Transverse colon (tissue), 4 donors: ENCODE measurements at regions not wholly inside any gene's neighbourhood (a gene's known extent, or its start where the extent isn't known, plus 50 kb on each side); places are given as distances from the start of the nearest gene placed in this dataset.

Source experiments
- DNase-seq: peaks from one replicate; pipeline ENCODE4 v3.0.0-alpha.2; 2019
- H3K27ac ChIP-seq, 4 donors: fragments of 200-600 bp; sonication (generic); 2 replicates each; pipeline ENCODE4 v1.5.1; 2016 to 2018; ENCODE audit warnings: inconsistent platforms in 4 of 4
- H3K27me3 ChIP-seq: fragments of 200-600 bp; sonication (generic); 2 replicates; pipeline ENCODE4 v1.5.1; 2017; ENCODE audit warnings: inconsistent platforms
- H3K36me3 ChIP-seq, 4 donors: fragments of 200-600 bp; sonication (generic); 2 replicates each; pipeline ENCODE4 v1.5.1; 2017 to 2019; ENCODE audit warnings: inconsistent platforms in 4 of 4
- H3K4me1 ChIP-seq, 4 donors: fragments of 200-600 bp; sonication (generic); 2 replicates each; pipeline ENCODE4 v1.5.1; 2017 to 2020; ENCODE audit warnings: inconsistent platforms in 4 of 4
- H3K4me3 ChIP-seq, 4 donors: fragments of 200-600 bp; sonication (generic); 1 replicate in 1 of 4; 2 replicates in 3 of 4; pipeline versions ENCODE4 v1.5.1 to v1.6.1; 2017 to 2019; ENCODE audit warnings: inconsistent platforms in 4 of 4
- H3K9me3 ChIP-seq, 2 donors: fragments of 200-600 bp; sonication (generic); 2 replicates each; pipeline ENCODE4 v1.5.1; 2017 to 2019; ENCODE audit warnings: inconsistent platforms in 2 of 2
- EP300 ChIP-seq: sonication (generic); formaldehyde crosslinking; IDR thresholded peaks from one replicate; pipeline ENCODE4 v1.6.1; 2017; ENCODE audit warnings: antibody characterized with exemption, low read depth
- POLR2A ChIP-seq: fragments of 450-650 bp; IDR thresholded peaks from one replicate; pipeline ENCODE4 v1.6.1; 2016; ENCODE audit warnings: antibody characterized with exemption, mild to moderate bottlenecking, moderate library complexity
- POLR2AphosphoS5 ChIP-seq, 3 donors: sonication (generic); formaldehyde crosslinking; IDR thresholded peaks; one replicate each; pipeline ENCODE4 v1.6.1; 2016; ENCODE audit warnings: antibody characterized with exemption in 3 of 3
- WGBS, 2 donors: methylation state at CpG; one replicate each; pipeline ENCODE4 v1.1.5; 2018; ENCODE audit warnings: low coverage in 1 of 2; 5-methylcytosine and 5-hydroxymethylcytosine counted together
- in situ Hi-C, 4 donors: fragments of 200-750 bp; cut with MboI; loops; one replicate each; pipeline versions ENCODE4 v1.15.0 to v1.15.1; 2017; ENCODE audit warnings: low sequenced_read_pairs in 3 of 4, low pct_ligation_motif_present in 1 of 4, low pct_unique_long_range_greater_than_20kb in 1 of 4
- intact Hi-C: fragments of 100-400 bp; cut with DNase I; formaldehyde crosslinking; loops from one replicate; pipeline ENCODE4 v1.15.1; 2023; ENCODE audit warnings: low total_unique reads
- TF ChIP-seq, protein P1 (sequence below), 5 experiments: fragments of 200-600 bp in 3 of 5; fragments of 450-650 bp in 2 of 5; sonication (generic) in 3 of 5; IDR thresholded peaks; 1 replicate in 2 of 5; 2 replicates in 3 of 5; pipeline ENCODE4 v1.5.1; 2016 to 2017; ENCODE audit warnings: antibody characterized with exemption in 5 of 5, inconsistent platforms in 3 of 5, mild to moderate bottlenecking in 2 of 5, moderate library complexity in 1 of 5

DNA sequence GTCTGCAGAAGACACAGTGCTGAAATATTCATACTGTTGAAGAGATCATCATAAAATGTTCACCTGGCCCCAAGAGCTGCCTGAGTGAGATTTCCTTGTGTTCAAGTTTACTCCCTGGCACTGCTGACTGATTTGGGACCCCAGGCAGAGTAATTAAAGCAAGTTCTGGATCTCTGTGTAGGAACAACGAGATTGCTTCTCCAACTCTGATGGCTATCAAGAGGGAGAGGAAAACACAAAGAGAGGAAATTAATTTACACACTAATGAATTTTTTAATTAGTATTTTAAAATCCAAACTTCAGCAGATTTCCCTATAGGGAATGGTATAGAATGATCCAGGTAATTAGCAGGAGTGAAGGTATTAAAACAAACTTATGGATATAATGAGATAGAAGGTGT is 711.8 kb downstream of the DCDC2C start:
- no peaks in the 10 kb centered on the region for H3K4me1 ChIP-seq
- no peaks in the 10 kb centered on the region for H3K27me3 ChIP-seq
- TF ChIP-seq, protein P1, sequence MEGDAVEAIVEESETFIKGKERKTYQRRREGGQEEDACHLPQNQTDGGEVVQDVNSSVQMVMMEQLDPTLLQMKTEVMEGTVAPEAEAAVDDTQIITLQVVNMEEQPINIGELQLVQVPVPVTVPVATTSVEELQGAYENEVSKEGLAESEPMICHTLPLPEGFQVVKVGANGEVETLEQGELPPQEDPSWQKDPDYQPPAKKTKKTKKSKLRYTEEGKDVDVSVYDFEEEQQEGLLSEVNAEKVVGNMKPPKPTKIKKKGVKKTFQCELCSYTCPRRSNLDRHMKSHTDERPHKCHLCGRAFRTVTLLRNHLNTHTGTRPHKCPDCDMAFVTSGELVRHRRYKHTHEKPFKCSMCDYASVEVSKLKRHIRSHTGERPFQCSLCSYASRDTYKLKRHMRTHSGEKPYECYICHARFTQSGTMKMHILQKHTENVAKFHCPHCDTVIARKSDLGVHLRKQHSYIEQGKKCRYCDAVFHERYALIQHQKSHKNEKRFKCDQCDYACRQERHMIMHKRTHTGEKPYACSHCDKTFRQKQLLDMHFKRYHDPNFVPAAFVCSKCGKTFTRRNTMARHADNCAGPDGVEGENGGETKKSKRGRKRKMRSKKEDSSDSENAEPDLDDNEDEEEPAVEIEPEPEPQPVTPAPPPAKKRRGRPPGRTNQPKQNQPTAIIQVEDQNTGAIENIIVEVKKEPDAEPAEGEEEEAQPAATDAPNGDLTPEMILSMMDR (IDR thresholded peaks at IDR 0.05), result no peak
- TF ChIP-seq POLR2A (no peak), EP300 (no peak), POLR2AphosphoS5 (IDR thresholded peaks at IDR 0.05) (no peak)
- H3K4me3 ChIP-seq, result no peak overlapping the region
- no peak overlapping the region for H3K27ac ChIP-seq
- peaks cover 0 to 3% of the 10 kb centered on the region in 2 donors for H3K9me3 ChIP-seq
- no peak for DNase-seq
- in situ Hi-C loops, result no loop called here
- H3K36me3 ChIP-seq, result no peaks in the 10 kb centered on the region
- 14 to 39% methylated on average over 1 of the region's 1 CpG for WGBS, 2 donors
- intact Hi-C loops, result no loop called here

GRCh38 chr2:4415810-4416413 is 712.5 kb downstream of the DCDC2C start:
- 92 to 100% methylated on average over 1 of the region's 1 CpG for WGBS, 2 donors
- TF ChIP-seq POLR2AphosphoS5 (IDR thresholded peaks at IDR 0.05) (no peak), POLR2A (no peak), EP300 (no peak)
- TF ChIP-seq, protein P1 (IDR thresholded peaks at IDR 0.05), result no peak
- Histone ChIP-seq H3K27me3 (no peaks in the 10 kb centered on the region), H3K27ac (no peak overlapping the region), H3K4me3 (no peak overlapping the region), H3K9me3 (peaks cover 0 to under 1% of the 10 kb centered on the region in 2 donors), H3K36me3 (no peaks in the 10 kb centered on the region), H3K4me1 (no peaks in the 10 kb centered on the region)
- in situ Hi-C loops, result no loop called here
- no peak for DNase-seq
- intact Hi-C loops, result no loop called here

DNA sequence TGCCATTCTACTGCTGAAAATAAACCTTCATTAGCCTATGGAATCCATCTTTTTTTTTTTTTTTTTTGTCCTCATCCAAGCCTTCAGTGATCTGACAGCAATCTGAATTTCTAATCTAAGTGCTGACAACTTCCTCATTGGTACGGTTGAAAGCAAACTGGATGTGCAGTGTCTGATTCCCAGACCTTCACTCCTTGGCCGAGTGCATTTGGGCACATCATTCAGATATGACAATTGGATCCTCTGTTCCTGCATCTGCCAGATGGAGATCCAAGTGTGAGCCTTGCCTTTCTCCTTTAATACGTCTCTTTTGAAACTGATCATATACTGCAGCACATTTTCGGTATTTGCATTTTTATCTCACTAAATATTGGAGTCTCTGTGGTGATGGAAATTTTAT is 713.1 kb downstream of the DCDC2C start:
- Histone ChIP-seq H3K27me3 (no peaks in the 10 kb centered on the region), H3K9me3 (no peaks in the 10 kb centered on the region), H3K4me3 (no peak overlapping the region), H3K4me1 (no peaks in the 10 kb centered on the region), H3K27ac (no peak overlapping the region), H3K36me3 (no peaks in the 10 kb centered on the region)
- in situ Hi-C loops, result no loop called here
- DNase-seq, result no peak
- intact Hi-C loops, result no loop called here
- TF ChIP-seq, protein P1 (IDR thresholded peaks at IDR 0.05), result no peak
- no peak for TF ChIP-seq POLR2AphosphoS5 (IDR thresholded peaks at IDR 0.05)
- no peak for TF ChIP-seq POLR2A
- no peak for TF ChIP-seq EP300
- 78 to 79% methylated on average over 4 of the region's 4 CpGs for WGBS, 2 donors

DNA sequence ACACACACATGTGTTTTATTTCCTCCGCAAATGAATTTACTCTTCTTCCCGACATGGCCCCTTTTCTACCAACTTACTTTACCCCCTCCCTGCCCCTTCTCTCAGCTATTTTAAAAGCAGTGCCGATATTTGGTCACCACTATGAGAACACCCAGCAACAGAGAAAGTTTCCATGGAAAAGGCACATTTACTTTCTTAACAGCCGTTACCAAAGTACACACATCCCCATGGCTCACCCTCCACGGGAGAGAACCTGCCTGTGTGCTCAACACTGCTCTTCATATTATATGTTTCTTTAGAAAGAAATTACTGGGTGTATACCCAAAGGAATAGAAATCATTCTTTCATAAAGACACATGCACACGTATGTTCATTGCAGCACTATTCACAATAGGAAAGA is 714.4 kb downstream of the DCDC2C start:
- Histone ChIP-seq H3K4me1 (no peaks in the 10 kb centered on the region), H3K4me3 (no peak overlapping the region), H3K36me3 (no peaks in the 10 kb centered on the region), H3K9me3 (no peaks in the 10 kb centered on the region), H3K27me3 (no peaks in the 10 kb centered on the region), H3K27ac (no peak overlapping the region)
- in situ Hi-C loops, result no loop called here
- TF ChIP-seq, protein P1 (IDR thresholded peaks at IDR 0.05), result no peak
- TF ChIP-seq EP300 (no peak), POLR2AphosphoS5 (IDR thresholded peaks at IDR 0.05) (no peak), POLR2A (no peak)
- 84 to 95% methylated on average over 4 to 6 of the region's 6 CpGs for WGBS, 2 donors
- intact Hi-C loops, result no loop called here
- no peak for DNase-seq
